SK-N-SH treated with all-trans-retinoic acid at 6 μM for 48 hours (cell line): ENCODE measurements at regions not wholly inside any gene's neighbourhood (a gene's known extent, or its start where the extent isn't known, plus 50 kb on each side); places are given as distances from the start of the nearest gene placed in this dataset.
"Not testable (repeated sequence)": the region's sequence is repeated elsewhere in the genome, so short reads cannot be mapped to it uniquely, and the experiment has no call there.

Experiments used
- ARNTL ChIP-seq: fragments of 450-650 bp; formaldehyde crosslinking; IDR thresholded peaks from 2 replicates; pipeline ENCODE4 v1.5.0; 2020; ENCODE audit warnings: low read depth, mild to moderate bottlenecking, moderate library complexity, borderline replicate concordance
- GLIS3 ChIP-seq: fragments of 250-450 bp; sonication (Bioruptor Pico); IDR thresholded peaks from 2 replicates; pipeline ENCODE4 v1.5.0; 2020; ENCODE audit warnings: mild to moderate bottlenecking, moderate library complexity
- PPARA ChIP-seq: fragments of 250-450 bp; sonication (Bioruptor Pico); IDR thresholded peaks from 2 replicates; pipeline ENCODE4 v1.5.0; 2020; ENCODE audit warnings: mild to moderate bottlenecking, borderline replicate concordance
- RARB ChIP-seq: fragments of 250-450 bp; sonication (Bioruptor Pico); IDR thresholded peaks from 2 replicates; pipeline ENCODE4 v1.8.0; 2021; ENCODE audit warnings: mild to moderate bottlenecking, moderate library complexity
- SNAI2 ChIP-seq: fragments of 250-450 bp; sonication (Bioruptor Pico); IDR thresholded peaks from 2 replicates; pipeline ENCODE4 v1.5.0; 2020; ENCODE audit warnings: mild to moderate bottlenecking, moderate library complexity
- TCF4 ChIP-seq: fragments of 250-450 bp; sonication (Bioruptor Pico); IDR thresholded peaks from 2 replicates; pipeline ENCODE4 v1.8.0; 2021; ENCODE audit warnings: mild to moderate bottlenecking, moderate library complexity, borderline replicate concordance
- ZC3H10 ChIP-seq: fragments of 250-450 bp; sonication (Bioruptor Pico); IDR thresholded peaks from 2 replicates; pipeline ENCODE4 v1.5.1; 2021; ENCODE audit warnings: mild to moderate bottlenecking, moderate library complexity
- ZFP3 ChIP-seq: fragments of 250-450 bp; sonication (Bioruptor Pico); IDR thresholded peaks from 2 replicates; pipeline ENCODE4 v1.5.0; 2020; ENCODE audit warnings: mild to moderate bottlenecking, moderate library complexity
- TF ChIP-seq, protein P1 (sequence below): fragments of 250-450 bp; sonication (Bioruptor Pico); IDR thresholded peaks from 2 replicates; pipeline ENCODE4 v1.5.1; 2021; ENCODE audit warnings: mild to moderate bottlenecking, moderate library complexity
- TF ChIP-seq, protein P2 (sequence below): fragments of 250-450 bp; sonication (Bioruptor Pico); IDR thresholded peaks from 2 replicates; pipeline ENCODE4 v1.8.0; 2020; ENCODE audit warnings: mild to moderate bottlenecking, moderate library complexity, borderline replicate concordance
- TF ChIP-seq, protein P3 (sequence below): fragments of 250-450 bp; sonication (Bioruptor Pico); IDR thresholded peaks from 2 replicates; pipeline ENCODE4 v1.5.0; 2020; ENCODE audit warnings: mild to moderate bottlenecking, moderate library complexity

DNA sequence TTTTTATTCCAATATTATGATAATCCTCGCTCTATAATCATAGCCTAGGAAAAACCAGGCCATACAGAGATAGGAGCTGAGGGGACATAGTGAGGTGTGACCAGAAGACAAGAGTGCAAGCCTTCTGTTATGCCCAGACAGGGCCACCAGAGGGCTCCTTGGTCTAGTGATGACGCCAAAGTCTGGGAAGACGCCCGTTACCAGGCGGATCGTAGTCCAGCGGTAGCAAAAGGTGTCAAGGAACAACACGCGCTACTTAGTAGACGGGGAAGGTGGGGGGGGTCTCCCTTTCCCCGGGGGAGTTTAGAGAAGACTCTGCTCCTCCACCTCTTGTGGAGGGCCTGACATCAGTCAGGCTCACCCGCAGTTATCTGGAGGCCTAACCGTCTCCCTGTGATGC, 253.8 kb upstream of the RGPD4 start:
- TF ChIP-seq, protein P1, sequence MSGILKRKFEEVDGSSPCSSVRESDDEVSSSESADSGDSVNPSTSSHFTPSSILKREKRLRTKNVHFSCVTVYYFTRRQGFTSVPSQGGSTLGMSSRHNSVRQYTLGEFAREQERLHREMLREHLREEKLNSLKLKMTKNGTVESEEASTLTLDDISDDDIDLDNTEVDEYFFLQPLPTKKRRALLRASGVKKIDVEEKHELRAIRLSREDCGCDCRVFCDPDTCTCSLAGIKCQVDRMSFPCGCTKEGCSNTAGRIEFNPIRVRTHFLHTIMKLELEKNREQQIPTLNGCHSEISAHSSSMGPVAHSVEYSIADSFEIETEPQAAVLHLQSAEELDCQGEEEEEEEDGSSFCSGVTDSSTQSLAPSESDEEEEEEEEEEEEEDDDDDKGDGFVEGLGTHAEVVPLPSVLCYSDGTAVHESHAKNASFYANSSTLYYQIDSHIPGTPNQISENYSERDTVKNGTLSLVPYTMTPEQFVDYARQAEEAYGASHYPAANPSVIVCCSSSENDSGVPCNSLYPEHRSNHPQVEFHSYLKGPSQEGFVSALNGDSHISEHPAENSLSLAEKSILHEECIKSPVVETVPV: not testable (repeated sequence)
- not testable (repeated sequence) for TF ChIP-seq ARNTL (CRISPR knock-in tag); TCF4; ZFP3; GLIS3 (CRISPR knock-in tag); SNAI2 (CRISPR knock-in tag); ZC3H10; PPARA (CRISPR knock-in tag); RARB (CRISPR knock-in tag)
- TF ChIP-seq, protein P2, sequence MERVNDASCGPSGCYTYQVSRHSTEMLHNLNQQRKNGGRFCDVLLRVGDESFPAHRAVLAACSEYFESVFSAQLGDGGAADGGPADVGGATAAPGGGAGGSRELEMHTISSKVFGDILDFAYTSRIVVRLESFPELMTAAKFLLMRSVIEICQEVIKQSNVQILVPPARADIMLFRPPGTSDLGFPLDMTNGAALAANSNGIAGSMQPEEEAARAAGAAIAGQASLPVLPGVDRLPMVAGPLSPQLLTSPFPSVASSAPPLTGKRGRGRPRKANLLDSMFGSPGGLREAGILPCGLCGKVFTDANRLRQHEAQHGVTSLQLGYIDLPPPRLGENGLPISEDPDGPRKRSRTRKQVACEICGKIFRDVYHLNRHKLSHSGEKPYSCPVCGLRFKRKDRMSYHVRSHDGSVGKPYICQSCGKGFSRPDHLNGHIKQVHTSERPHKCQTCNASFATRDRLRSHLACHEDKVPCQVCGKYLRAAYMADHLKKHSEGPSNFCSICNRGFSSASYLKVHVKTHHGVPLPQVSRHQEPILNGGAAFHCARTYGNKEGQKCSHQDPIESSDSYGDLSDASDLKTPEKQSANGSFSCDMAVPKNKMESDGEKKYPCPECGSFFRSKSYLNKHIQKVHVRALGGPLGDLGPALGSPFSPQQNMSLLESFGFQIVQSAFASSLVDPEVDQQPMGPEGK (CRISPR knock-in tag): not testable (repeated sequence)
- TF ChIP-seq, protein P3, sequence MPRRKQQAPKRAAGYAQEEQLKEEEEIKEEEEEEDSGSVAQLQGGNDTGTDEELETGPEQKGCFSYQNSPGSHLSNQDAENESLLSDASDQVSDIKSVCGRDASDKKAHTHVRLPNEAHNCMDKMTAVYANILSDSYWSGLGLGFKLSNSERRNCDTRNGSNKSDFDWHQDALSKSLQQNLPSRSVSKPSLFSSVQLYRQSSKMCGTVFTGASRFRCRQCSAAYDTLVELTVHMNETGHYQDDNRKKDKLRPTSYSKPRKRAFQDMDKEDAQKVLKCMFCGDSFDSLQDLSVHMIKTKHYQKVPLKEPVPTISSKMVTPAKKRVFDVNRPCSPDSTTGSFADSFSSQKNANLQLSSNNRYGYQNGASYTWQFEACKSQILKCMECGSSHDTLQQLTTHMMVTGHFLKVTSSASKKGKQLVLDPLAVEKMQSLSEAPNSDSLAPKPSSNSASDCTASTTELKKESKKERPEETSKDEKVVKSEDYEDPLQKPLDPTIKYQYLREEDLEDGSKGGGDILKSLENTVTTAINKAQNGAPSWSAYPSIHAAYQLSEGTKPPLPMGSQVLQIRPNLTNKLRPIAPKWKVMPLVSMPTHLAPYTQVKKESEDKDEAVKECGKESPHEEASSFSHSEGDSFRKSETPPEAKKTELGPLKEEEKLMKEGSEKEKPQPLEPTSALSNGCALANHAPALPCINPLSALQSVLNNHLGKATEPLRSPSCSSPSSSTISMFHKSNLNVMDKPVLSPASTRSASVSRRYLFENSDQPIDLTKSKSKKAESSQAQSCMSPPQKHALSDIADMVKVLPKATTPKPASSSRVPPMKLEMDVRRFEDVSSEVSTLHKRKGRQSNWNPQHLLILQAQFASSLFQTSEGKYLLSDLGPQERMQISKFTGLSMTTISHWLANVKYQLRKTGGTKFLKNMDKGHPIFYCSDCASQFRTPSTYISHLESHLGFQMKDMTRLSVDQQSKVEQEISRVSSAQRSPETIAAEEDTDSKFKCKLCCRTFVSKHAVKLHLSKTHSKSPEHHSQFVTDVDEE (CRISPR knock-in tag): not testable (repeated sequence)
